H1 (cell line): ENCODE measurements at regions not wholly inside any gene's neighbourhood (a gene's known extent, or its start where the extent isn't known, plus 50 kb on each side); places are given as distances from the start of the nearest gene placed in this dataset.

Experiments
- HDAC6 ChIP-seq: IDR thresholded peaks from one replicate; pipeline ENCODE4 v1.7.1; 2012; ENCODE audit warnings: low read depth, mild to moderate bottlenecking, inconsistent platforms, low read length, moderate library complexity
- JUN ChIP-seq: IDR thresholded peaks from 2 replicates; pipeline ENCODE4 v1.6.1; 2011; ENCODE audit warnings: low read depth, mild to moderate bottlenecking, improper control_type of control experiment, low read length
- NRF1 ChIP-seq: IDR thresholded peaks from 2 replicates; pipeline ENCODE4 v1.6.1; 2011; ENCODE audit warnings: mild to moderate bottlenecking, low read depth, low read length, improper control_type of control experiment
- PHF8 ChIP-seq: fragments of 200-600 bp; sonication (generic); conservative IDR thresholded peaks from 2 replicates; pipeline ENCODE4 v1.7.1; 2012; ENCODE audit warnings: low read depth, mild to moderate bottlenecking, inconsistent platforms, low read length, moderate library complexity
- POLR2A ChIP-seq, 2 experiments: IDR thresholded peaks; 1 replicate in 1 of 2; 2 replicates in 1 of 2; pipeline ENCODE4 v1.6.1; 2011; ENCODE audit warnings: low read depth in 2 of 2, low read length in 2 of 2, mild to moderate bottlenecking in 2 of 2; ENCODE audit errors: control extremely low read depth in 1 of 2
- SIN3A ChIP-seq, 2 experiments: IDR thresholded peaks in 1 of 2; conservative IDR thresholded peaks in 1 of 2; 2 replicates each; pipeline ENCODE4 v1.6.1; 2011 to 2012; ENCODE audit warnings: low read length in 2 of 2, improper control_type of control experiment in 1 of 2, low read depth in 1 of 2, mild to moderate bottlenecking in 1 of 2
- SIRT6 ChIP-seq: IDR thresholded peaks from one replicate; pipeline ENCODE4 v1.7.1; 2012; ENCODE audit warnings: low read length, inconsistent platforms

DNA sequence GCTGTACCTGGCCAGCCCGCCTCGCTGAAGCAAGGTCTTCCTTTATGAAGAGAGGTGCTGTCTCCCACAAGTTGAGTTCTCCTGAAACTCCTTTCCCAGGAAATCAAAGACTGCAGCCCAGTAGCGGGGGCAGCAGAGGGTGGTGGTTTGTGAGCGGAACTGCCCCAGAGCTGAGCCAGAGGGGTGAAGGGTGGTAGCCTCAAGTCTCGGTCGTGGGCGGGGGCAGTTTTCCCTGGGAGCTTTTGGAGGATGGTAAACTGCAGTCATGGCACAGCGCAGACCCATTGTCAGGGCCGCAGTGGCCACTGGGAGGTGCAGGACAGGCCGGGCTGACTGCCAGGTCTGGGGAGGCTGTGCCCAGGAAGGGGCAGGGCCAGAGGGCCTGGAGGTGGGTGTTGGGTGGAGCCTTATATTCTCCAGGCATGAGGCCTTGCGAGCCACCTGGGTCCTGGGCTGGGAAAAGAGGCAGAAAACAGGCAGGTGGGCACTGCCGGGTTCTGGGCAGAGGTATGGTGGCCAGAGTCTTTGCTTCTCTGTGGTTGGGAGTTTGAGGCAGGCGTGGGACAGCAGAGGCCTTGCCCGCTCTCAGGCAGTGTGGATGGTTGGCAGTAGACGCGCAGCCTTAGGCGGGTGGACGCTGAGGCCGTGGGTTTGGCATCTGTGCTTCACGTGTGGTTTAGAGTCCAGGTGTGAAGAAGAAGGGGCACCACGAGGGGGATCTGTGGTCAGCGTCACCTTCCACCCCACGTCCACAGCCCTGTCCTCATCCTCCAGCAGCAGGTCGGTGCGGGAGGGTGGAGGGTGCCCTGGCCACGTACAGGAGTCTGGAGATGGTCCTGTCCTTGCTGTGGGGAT, 1176.4 kb downstream of the BRD1 start (continued):
- TF ChIP-seq SIN3A (conservative IDR thresholded peaks at IDR 0.05 in 1 of 2, IDR thresholded peaks at IDR 0.05 in 1 of 2; ENCODE audit: low read depth in 1 of 2, low read length in 2 of 2) (no peak), SIRT6 (no peak), PHF8 (no peak), JUN (no peak), HDAC6 (no peak), POLR2A (IDR thresholded peaks at IDR 0.05; ENCODE audit: control extremely low read depth in 1 of 2, low read depth in 2 of 2, low read length in 2 of 2) (no peak), NRF1 (no peak)
- TF ChIP-seq, all 59 proteins: peak for 0
